ENCODE measurements at regions not wholly inside any gene's neighbourhood (a gene's known extent, or its start where the extent isn't known, plus 50 kb on each side); places are given as distances from the start of the nearest gene placed in this dataset.
"Not testable (repeated sequence)": the region's sequence is repeated elsewhere in the genome, so short reads cannot be mapped to it uniquely, and the experiment has no call there.

GRCh38 chr11:69587454-69588090 lies 53.4 kb upstream of the CCND1 start:
- DNase-seq (no peak), ATAC-seq (no peak)
- no peak for TF ChIP-seq CTCF (IDR thresholded peaks at IDR 0.05)
- intact Hi-C loops (cut with DNase I), result no loop called here
- Histone ChIP-seq H3K4me1 (no peaks in the 10 kb centered on the region), H3K36me3 (no peaks in the 10 kb centered on the region), H3K9me3 (no peaks in the 10 kb centered on the region), H3K4me3 (no peak overlapping the region), H3K27me3 (no peaks in the 10 kb centered on the region), H3K27ac (no peak overlapping the region)

- Histone ChIP-seq H3K27ac (no peak overlapping the region), H3K9me3 (no peaks in the 10 kb centered on the region), H3K4me3 (no peak overlapping the region), H3K36me3 (no peaks in the 10 kb centered on the region), H3K4me1 (no peaks in the 10 kb centered on the region), H3K27me3 (no peaks in the 10 kb centered on the region)
- intact Hi-C loops (cut with DNase I), result no loop called here
- DNase-seq (no peak), ATAC-seq (no peak)
- no peak for TF ChIP-seq CTCF (IDR thresholded peaks at IDR 0.05)
Observed at GRCh38 chr11:69588270-69588669, 52.7 kb upstream of the CCND1 start.

GRCh38 chr11:69590088-69590487 lies 50.9 kb upstream of the CCND1 start:
- intact Hi-C loops (cut with DNase I); H3K9me3 ChIP-seq; H3K4me1 ChIP-seq; H3K4me3 ChIP-seq; H3K36me3 ChIP-seq; H3K27ac ChIP-seq; ATAC-seq; H3K27me3 ChIP-seq; DNase-seq: not testable (repeated sequence)
